Skin epidermis (tissue), 12 donors: ENCODE measurements at regions not wholly inside any gene's neighbourhood (a gene's known extent, or its start where the extent isn't known, plus 50 kb on each side); places are given as distances from the start of the nearest gene placed in this dataset.

Source experiments
- H3K27ac ChIP-seq, 21 experiments: fragments of 200-600 bp; sonication (generic) in 11 of 21; one replicate each; pipeline ENCODE4 v1.5.0; 2020; ENCODE audit warnings: mild to moderate bottlenecking in 3 of 21, inconsistent platforms in 2 of 21, moderate library complexity in 2 of 21
- H3K4me3 ChIP-seq, 7 experiments: fragments of 200-600 bp; sonication (generic) in 2 of 7; one replicate each; pipeline ENCODE4 v1.5.0; 2020; ENCODE audit warnings: inconsistent platforms in 2 of 7, mild to moderate bottlenecking in 2 of 7, moderate library complexity in 1 of 7

- no peak overlapping the region for H3K4me3 ChIP-seq
- no peak overlapping the region for H3K27ac ChIP-seq
Measured at GRCh38 chr5:172588380-172588779, 52.7 kb upstream of the NEURL1B start.

GRCh38 chr5:172587061-172587405 lies 54.0 kb upstream of the NEURL1B start:
- H3K4me3 ChIP-seq, result no peak overlapping the region
- H3K27ac ChIP-seq, result no peak overlapping the region

- Histone ChIP-seq H3K4me3 (no peak overlapping the region), H3K27ac (no peak overlapping the region)
Measured at GRCh38 chr5:172586125-172587060, 54.7 kb upstream of the NEURL1B start.

- peak overlapping the region in 7 of 21 experiments; percentile 38 to 74 (median 58) for H3K27ac ChIP-seq
- H3K4me3 ChIP-seq, result no peak overlapping the region
Measured at GRCh38 chr5:172585114-172585513, 55.9 kb upstream of the NEURL1B start.

GRCh38 chr5:172584638-172585037 lies 56.4 kb upstream of the NEURL1B start:
- peak overlapping the region in 8 of 21 experiments; percentile 2 to 74 (median 56) for H3K27ac ChIP-seq

GRCh38 chr5:172583931-172584511 lies 57.0 kb upstream of the NEURL1B start:
- H3K27ac ChIP-seq, result peak overlapping the region in 8 of 21 experiments; percentile 38 to 74 (median 57)

More at GRCh38 chr5:172584638-172585037, 56.4 kb upstream of the NEURL1B start:
- no peak overlapping the region for H3K4me3 ChIP-seq

GRCh38 chr5:172582940-172583339 lies 58.1 kb upstream of the NEURL1B start:
- Histone ChIP-seq H3K4me3 (no peak overlapping the region), H3K27ac (peak overlapping the region in 5 of 21 experiments; percentile 1 to 73 (median 31))

More at GRCh38 chr5:172583931-172584511, 57.0 kb upstream of the NEURL1B start:
- H3K4me3 ChIP-seq, result no peak overlapping the region

GRCh38 chr5:172581315-172581714 lies 59.7 kb upstream of the NEURL1B start:
- Histone ChIP-seq H3K27ac (no peak overlapping the region), H3K4me3 (no peak overlapping the region)

- H3K4me3 ChIP-seq, result no peak overlapping the region
- no peak overlapping the region for H3K27ac ChIP-seq
Measured at GRCh38 chr5:172579403-172579990, 61.6 kb upstream of the NEURL1B start.

GRCh38 chr5:172577267-172577909 lies 63.7 kb upstream of the NEURL1B start:
- Histone ChIP-seq H3K4me3 (no peak overlapping the region), H3K27ac (no peak overlapping the region)

GRCh38 chr5:172575816-172576545 lies 65.1 kb upstream of the NEURL1B start:
- Histone ChIP-seq H3K27ac (peak overlapping the region in 2 of 21 experiments; percentile 4 to 43), H3K4me3 (no peak overlapping the region)

- peak overlapping the region in 1 of 21 experiments; percentile 43 for H3K27ac ChIP-seq
- no peak overlapping the region for H3K4me3 ChIP-seq
Measured at GRCh38 chr5:172575416-172575815, 65.6 kb upstream of the NEURL1B start.

- Histone ChIP-seq H3K4me3 (no peak overlapping the region), H3K27ac (peak overlapping the region in 1 of 21 experiments; percentile 43)
Measured at GRCh38 chr5:172574871-172575223, 66.2 kb upstream of the NEURL1B start.

- H3K4me3 ChIP-seq, result no peak overlapping the region
- H3K27ac ChIP-seq, result no peak overlapping the region
Measured at GRCh38 chr5:172573986-172574870, 66.8 kb upstream of the NEURL1B start.

- Histone ChIP-seq H3K4me3 (no peak overlapping the region), H3K27ac (no peak overlapping the region)
Measured at GRCh38 chr5:172573120-172573882, 67.8 kb upstream of the NEURL1B start.

GRCh38 chr5:172572440-172572839 lies 68.6 kb upstream of the NEURL1B start:
- Histone ChIP-seq H3K27ac (no peak overlapping the region), H3K4me3 (no peak overlapping the region)

- H3K27ac ChIP-seq, result no peak overlapping the region
Measured at GRCh38 chr5:172571892-172572291, 69.2 kb upstream of the NEURL1B start.

GRCh38 chr5:172571413-172571812 lies 69.7 kb upstream of the NEURL1B start:
- no peak overlapping the region for H3K27ac ChIP-seq

More at GRCh38 chr5:172571892-172572291, 69.2 kb upstream of the NEURL1B start:
- H3K4me3 ChIP-seq, result no peak overlapping the region

More at GRCh38 chr5:172571413-172571812, 69.7 kb upstream of the NEURL1B start:
- H3K4me3 ChIP-seq, result no peak overlapping the region
